H1 (cell line): ENCODE measurements at regions not wholly inside any gene's neighbourhood (a gene's known extent, or its start where the extent isn't known, plus 50 kb on each side); places are given as distances from the start of the nearest gene placed in this dataset.
A peak's percentile ranks its signal among the peaks of the same experiment; 100 is the strongest.

Experiments used
- BCL11A ChIP-seq, 2 experiments: IDR thresholded peaks; one replicate each; pipeline ENCODE4 v1.6.1; 2011; ENCODE audit warnings: low read depth in 2 of 2, low read length in 2 of 2, mild to moderate bottlenecking in 2 of 2
- BRCA1 ChIP-seq: IDR thresholded peaks from 2 replicates; pipeline ENCODE4 v1.6.1; 2012; ENCODE audit warnings: low read depth, low read length, improper control_type of control experiment
- CBX5 ChIP-seq: fragments of 300-800, 300-1000 bp; sonication (generic); IDR thresholded peaks from 2 replicates; pipeline ENCODE4 v1.7.1; 2016; ENCODE audit warnings: antibody characterized with exemption, low read length, low read depth
- CHD2 ChIP-seq: IDR thresholded peaks from 2 replicates; pipeline ENCODE4 v1.6.1; 2012; ENCODE audit warnings: low read length, improper control_type of control experiment
- EGR1 ChIP-seq: IDR thresholded peaks from 2 replicates; pipeline ENCODE4 v1.6.1; 2011; ENCODE audit warnings: low read depth, low read length, borderline replicate concordance
- GABPA ChIP-seq: IDR thresholded peaks from 2 replicates; pipeline ENCODE4 v1.6.1; 2011; ENCODE audit warnings: mild to moderate bottlenecking, low read length, moderate library complexity, borderline replicate concordance; ENCODE audit not compliant: insufficient read depth
- GTF2F1 ChIP-seq: IDR thresholded peaks from 2 replicates; pipeline ENCODE4 v1.6.1; 2012; ENCODE audit warnings: low read depth, low read length, improper control_type of control experiment, borderline replicate concordance
- PHF8 ChIP-seq: fragments of 200-600 bp; sonication (generic); conservative IDR thresholded peaks from 2 replicates; pipeline ENCODE4 v1.7.1; 2012; ENCODE audit warnings: low read depth, mild to moderate bottlenecking, inconsistent platforms, low read length, moderate library complexity
- POLR2AphosphoS5 ChIP-seq: IDR thresholded peaks from 2 replicates; pipeline ENCODE4 v1.6.1; 2011; ENCODE audit warnings: low read depth, low read length
- RNF2 ChIP-seq: fragments of 200-900, 300-1000 bp; sonication (generic); IDR thresholded peaks from 2 replicates; pipeline ENCODE4 v1.7.1; 2016; ENCODE audit warnings: borderline replicate concordance, low read depth, mild to moderate bottlenecking, antibody characterized with exemption, low read length; ENCODE audit not compliant: poor library complexity, severe bottlenecking; ENCODE audit errors: missing control alignments
- RXRA ChIP-seq: IDR thresholded peaks from 2 replicates; pipeline ENCODE4 v1.6.1; 2011; ENCODE audit warnings: low read depth, mild to moderate bottlenecking, low read length, moderate library complexity; ENCODE audit not compliant: insufficient read depth
- SIN3A ChIP-seq, 2 experiments: IDR thresholded peaks in 1 of 2; conservative IDR thresholded peaks in 1 of 2; 2 replicates each; pipeline ENCODE4 v1.6.1; 2011 to 2012; ENCODE audit warnings: low read length in 2 of 2, improper control_type of control experiment in 1 of 2, low read depth in 1 of 2, mild to moderate bottlenecking in 1 of 2
- SP1 ChIP-seq: IDR thresholded peaks from 2 replicates; pipeline ENCODE4 v1.6.1; 2011; ENCODE audit warnings: low read depth, low read length
- TAF7 ChIP-seq: optimal IDR thresholded peaks from 2 replicates; pipeline ENCODE3; 2011; ENCODE audit warnings: low read depth, mild to moderate bottlenecking, inconsistent platforms, low read length, moderate library complexity, borderline replicate concordance
- TBP ChIP-seq: IDR thresholded peaks from 2 replicates; pipeline ENCODE4 v1.6.1; 2011; ENCODE audit warnings: low read depth, low read length, improper control_type of control experiment
- TCF12 ChIP-seq: IDR thresholded peaks from 2 replicates; pipeline ENCODE4 v1.6.1; 2011; ENCODE audit warnings: low read depth, mild to moderate bottlenecking, low read length
- YY1 ChIP-seq: IDR thresholded peaks from 2 replicates; pipeline ENCODE4 v1.6.1; 2011; ENCODE audit warnings: low read depth, mild to moderate bottlenecking, low read length
- ZNF274 ChIP-seq: IDR thresholded peaks from 2 replicates; pipeline ENCODE4 v1.7.0; 2012; ENCODE audit warnings: low read length, borderline replicate concordance; ENCODE audit errors: extremely low read depth
- TF ChIP-seq, protein P1 (sequence below): IDR thresholded peaks from 2 replicates; pipeline ENCODE4 v1.6.1; 2012; ENCODE audit warnings: inconsistent platforms
- TF ChIP-seq, protein P2 (sequence below): IDR thresholded peaks from 2 replicates; pipeline ENCODE4 v1.6.1; 2012; ENCODE audit warnings: inconsistent platforms

DNA sequence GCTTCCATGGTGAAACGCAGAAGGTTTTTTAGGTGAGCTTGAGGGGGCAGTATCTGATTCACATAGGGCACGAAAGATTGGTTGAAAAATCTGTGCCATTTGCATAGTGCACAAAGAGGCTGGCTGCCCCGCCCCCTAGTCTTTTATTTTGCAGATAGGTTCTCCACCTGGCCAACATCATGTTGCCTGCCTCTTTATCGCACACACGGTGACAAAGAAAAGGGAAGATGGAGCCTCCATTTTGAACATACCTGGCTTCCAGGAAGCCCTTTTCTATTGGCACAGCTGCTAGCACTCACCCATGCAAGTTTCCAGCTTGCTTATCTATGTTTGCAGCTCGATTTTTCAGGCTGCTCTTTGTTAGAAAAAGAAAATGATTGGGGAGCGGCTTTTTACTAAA, 316.2 kb upstream of the KLHL1 start (continued):
- TF ChIP-seq, protein P1, sequence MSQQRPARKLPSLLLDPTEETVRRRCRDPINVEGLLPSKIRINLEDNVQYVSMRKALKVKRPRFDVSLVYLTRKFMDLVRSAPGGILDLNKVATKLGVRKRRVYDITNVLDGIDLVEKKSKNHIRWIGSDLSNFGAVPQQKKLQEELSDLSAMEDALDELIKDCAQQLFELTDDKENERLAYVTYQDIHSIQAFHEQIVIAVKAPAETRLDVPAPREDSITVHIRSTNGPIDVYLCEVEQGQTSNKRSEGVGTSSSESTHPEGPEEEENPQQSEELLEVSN, result peak; percentile 32; the same call in 1 of the 2 replicates
- TF ChIP-seq SIN3A (conservative IDR thresholded peaks at IDR 0.05 in 1 of 2, IDR thresholded peaks at IDR 0.05 in 1 of 2; ENCODE audit: low read depth in 1 of 2, low read length in 2 of 2), result no peak
- no peak for TF ChIP-seq TAF7
- no peak for TF ChIP-seq GABPA
- TF ChIP-seq BCL11A (IDR thresholded peaks at IDR 0.05; ENCODE audit: low read depth in 2 of 2, low read length in 2 of 2), result no peak
- TF ChIP-seq, protein P2, sequence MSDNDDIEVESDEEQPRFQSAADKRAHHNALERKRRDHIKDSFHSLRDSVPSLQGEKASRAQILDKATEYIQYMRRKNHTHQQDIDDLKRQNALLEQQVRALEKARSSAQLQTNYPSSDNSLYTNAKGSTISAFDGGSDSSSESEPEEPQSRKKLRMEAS, result peak; percentile 49; the same call in 1 of the 2 replicates
- TF ChIP-seq POLR2AphosphoS5, result no peak
- no peak for TF ChIP-seq TBP
- peak; percentile 83; the same call in 1 of the 2 replicates for TF ChIP-seq YY1
- TF ChIP-seq TCF12, result no peak
- TF ChIP-seq CHD2, result no peak
- no peak for TF ChIP-seq PHF8
- TF ChIP-seq RXRA, result no peak
- no peak for TF ChIP-seq RNF2
- TF ChIP-seq SP1, result 0 out of 2 replicates have a peak, but pooled peaks have one; percentile 10
- no peak for TF ChIP-seq BRCA1
- TF ChIP-seq CBX5, result no peak
- TF ChIP-seq GTF2F1, result no peak
- TF ChIP-seq EGR1, result no peak
- TF ChIP-seq ZNF274, result no peak
